GM18511 (cell line): ENCODE measurements at regions not wholly inside any gene's neighbourhood (a gene's known extent, or its start where the extent isn't known, plus 50 kb on each side); places are given as distances from the start of the nearest gene placed in this dataset.

Source experiments
- ATAC-seq: cut with Tn5 transposase; IDR thresholded peaks from one replicate; pipeline ENCODE4 v1.9.1; 2021; ENCODE audit warnings: mild to moderate bottlenecking, moderate library complexity; ENCODE audit not compliant: unreplicated experiment

GRCh38 chr2:7974936-7975335 is 706.9 kb upstream of the ID2 start:
- no peak for ATAC-seq

DNA sequence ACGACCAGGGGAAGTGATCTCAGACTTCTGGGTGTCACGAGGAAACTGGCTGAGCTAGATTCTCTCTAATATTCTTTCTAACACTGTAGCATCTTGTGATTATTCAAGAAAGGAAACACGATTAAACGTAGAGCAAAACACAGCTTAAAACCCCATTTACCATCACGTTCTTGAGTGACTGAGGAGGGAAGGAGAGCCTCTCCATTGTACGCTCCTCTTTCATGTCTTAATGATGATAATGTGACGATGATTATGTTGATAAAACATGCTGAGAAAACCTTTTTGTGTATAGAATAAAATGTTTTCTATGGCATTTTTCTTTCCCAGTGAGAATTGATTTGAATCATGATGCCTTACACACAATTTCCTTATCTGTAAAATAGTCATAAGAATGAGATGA is 705.6 kb upstream of the ID2 start:
- ATAC-seq: no peak

GRCh38 chr2:7977981-7978380 is 703.9 kb upstream of the ID2 start:
- ATAC-seq: no peak

DNA sequence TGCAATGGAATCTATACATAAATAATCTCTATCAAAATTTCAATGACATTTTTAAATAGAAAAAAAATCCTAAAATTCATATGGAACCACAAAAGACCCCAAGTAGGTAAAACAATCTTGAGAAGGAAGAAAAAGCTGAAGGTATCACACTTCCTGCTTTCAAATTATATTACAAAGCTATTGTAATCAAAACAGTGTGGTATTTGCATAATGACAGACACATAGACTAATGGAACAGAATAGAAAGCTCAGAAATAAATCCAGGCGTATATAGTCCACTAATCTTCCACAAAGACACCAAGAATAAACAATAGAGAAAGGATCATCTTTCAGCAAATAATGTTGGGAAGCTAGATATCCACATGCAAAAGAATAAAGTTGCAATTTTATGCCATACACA is 699.8 kb upstream of the ID2 start:
- no peak for ATAC-seq

DNA sequence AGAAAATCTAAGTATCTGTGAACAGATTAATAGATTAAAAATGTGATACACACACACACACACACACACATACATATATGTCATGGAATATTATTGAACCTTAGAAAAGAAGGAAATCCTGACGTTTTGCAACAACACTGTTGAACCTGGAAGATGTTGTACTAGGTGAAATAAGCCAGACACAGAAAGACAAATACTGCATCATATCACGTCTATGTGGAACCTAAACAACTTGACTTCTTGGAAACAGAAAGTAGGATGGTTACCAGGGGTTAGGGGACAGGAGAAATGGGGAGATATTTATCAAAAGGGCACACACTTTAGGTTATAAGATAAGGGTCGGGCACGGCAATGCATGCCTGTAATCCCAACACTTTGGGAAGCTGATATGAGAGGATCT is 698.4 kb upstream of the ID2 start:
- no peak for ATAC-seq

- no peak for ATAC-seq
These were observed 697.9 kb upstream of the ID2 start for GRCh38 chr2:7983912-7984311.

- ATAC-seq: peak; percentile 78
These were observed 697.0 kb upstream of the ID2 start for GRCh38 chr2:7984693-7985353.

- ATAC-seq: no peak
These were observed 695.4 kb upstream of the ID2 start for GRCh38 chr2:7986431-7986830.

DNA sequence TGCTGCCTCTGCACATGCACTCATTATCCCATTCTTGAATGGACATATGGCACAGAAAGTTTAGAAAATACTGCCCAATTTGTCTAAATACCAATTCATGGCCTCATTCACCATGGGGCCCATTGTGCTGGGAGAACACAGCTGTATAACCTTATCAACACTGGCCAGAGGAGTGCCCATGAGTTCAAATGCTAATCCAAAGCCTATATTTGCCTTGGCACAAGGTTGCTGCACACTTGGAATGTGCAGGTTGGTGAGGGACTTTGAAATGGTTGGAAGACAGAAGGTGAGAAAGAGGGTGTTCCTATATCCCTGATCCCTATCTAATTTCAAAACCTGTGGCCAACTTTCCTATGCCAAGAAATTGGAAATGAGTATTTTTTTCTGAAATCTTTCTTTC is 693.9 kb upstream of the ID2 start:
- no peak for ATAC-seq

DNA sequence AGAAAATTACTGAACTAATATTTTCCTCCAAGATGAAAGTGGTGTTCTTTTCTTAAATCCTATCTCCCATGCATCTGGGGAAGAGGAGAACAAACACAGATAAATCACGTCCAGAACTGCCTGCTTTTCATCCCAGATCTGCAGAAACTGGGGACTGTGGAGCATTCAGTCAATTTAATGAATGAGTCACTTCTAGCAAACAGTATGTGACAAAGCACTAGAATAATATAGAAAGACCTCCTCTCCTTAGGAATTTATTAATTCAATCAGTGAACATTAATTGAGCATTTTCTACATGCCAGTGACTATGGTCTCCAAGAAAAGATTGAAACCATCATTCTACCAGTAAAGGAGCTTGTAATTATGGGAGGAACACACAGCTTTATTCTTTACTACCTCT is 693.4 kb upstream of the ID2 start:
- no peak for ATAC-seq

DNA sequence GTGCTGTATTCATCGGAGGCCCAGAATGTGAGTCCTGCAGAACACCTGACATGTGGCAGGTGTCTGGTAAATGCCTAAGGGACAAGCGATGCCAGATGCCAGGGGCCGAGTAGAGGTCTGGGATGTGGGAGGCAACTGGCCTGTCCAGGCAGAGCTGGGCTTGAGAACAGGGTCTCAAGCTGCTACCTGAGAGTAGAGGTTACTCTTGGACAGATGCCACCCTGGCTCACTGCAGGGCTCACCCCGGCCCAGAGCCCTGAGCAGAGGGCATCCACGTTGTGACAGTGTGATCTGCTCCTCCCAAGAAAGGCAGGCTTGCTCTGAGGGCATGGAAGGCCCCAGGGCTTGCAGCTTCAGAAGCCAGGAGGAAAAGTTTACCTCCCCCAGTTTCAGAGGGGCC is 692.0 kb upstream of the ID2 start:
- ATAC-seq: no peak

DNA sequence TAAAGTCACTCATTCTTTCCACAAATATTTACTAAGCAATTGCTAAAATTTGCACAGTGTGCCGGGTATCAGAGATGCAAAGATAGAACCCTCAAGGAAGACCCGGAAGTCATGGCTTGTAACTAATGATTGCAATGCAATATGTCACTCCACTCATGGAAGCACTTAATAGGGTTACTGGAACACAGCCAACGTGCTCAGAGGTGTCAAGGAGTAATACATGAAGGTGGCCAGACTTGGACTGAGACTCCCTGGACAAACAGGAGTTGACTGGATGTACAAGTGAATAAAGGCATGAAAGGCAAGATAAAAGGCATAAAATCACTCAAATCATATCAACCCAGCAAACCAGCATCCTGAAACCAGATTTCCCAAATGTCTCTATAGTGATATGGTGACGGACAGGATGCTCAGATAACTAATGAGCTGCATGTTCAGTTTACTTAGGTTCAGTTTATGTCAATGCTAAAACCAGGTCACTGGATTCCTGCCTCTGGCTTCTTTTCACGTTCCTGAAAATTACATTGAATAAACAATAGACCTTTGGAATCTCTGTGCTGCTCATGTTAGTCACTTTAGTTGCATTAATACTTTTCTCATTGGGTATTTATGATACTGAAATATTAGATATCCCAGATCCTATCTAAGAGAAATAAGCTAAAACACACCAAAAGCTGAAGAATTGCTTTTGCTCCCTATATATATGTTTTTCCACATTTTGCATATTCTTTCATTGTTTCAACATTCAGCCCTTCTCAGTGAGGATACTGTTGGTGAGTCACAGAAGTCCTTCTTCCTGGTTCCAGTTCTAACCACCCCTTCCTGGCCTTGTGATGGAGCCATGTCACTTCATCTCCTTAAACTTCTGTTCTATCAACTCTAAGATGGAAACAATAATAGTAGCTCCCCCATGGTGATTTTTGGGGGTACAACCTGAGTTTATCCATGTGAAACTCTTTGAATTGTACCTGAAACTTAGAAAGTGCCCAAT is 688.9 kb upstream of the ID2 start:
- ATAC-seq: no peak

DNA sequence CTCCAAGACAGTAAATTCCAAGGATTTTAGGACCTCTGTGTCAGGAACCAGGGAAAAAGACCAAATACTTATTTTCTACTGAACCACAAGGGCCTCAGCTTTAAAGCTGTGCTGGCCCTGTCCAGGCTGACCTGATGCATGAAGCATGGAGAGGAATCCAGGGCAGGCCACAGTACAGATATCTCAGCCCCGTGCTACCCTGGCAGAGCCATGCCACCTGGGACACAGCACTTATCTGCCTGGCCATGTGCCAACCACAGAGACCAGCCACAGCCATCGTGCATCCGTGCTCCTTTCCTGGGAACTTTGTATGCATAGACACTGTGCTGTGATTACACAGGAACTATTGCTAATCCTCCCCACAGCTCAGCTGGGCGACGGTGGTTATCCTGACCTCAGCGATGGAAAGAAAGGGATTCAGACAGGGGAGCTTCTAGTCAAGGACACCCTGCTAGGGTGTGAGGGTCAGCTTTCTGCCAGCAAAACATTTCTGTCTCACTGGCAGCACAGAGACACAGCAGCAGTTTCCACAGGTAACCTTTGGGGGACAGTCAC is 687.4 kb upstream of the ID2 start:
- no peak for ATAC-seq

- peak; percentile 48 for ATAC-seq
These were observed 684.6 kb upstream of the ID2 start for GRCh38 chr2:7997279-7997678.

- ATAC-seq: no peak
These were observed 682.0 kb upstream of the ID2 start for GRCh38 chr2:7999683-8000476.

GRCh38 chr2:8000870-8001269 is 681.0 kb upstream of the ID2 start:
- no peak for ATAC-seq

- peak; percentile 64 for ATAC-seq
These were observed 679.0 kb upstream of the ID2 start for GRCh38 chr2:8002765-8003393.

- ATAC-seq: no peak
These were observed 678.3 kb upstream of the ID2 start for GRCh38 chr2:8003462-8004075.

DNA sequence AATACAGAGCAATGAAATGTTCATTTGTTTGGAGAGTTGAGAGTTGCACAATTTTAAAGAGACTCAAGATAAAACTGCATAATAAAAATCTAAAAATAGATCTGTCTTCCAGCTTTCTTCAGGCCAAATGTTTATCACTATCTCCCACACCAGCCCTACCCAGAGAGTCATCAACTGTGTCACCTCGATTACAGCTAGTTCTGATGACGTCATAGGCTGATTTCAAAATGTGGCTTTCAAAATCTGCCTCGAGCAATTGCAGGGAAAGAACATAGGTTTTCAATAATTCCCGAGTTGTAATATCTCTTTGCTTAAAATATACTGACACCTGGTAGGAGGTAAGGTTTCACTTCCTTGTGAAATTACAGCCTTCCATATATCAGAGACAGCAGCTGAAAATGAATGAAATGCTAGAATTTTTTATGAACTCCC is 677.6 kb upstream of the ID2 start:
- no peak for ATAC-seq

DNA sequence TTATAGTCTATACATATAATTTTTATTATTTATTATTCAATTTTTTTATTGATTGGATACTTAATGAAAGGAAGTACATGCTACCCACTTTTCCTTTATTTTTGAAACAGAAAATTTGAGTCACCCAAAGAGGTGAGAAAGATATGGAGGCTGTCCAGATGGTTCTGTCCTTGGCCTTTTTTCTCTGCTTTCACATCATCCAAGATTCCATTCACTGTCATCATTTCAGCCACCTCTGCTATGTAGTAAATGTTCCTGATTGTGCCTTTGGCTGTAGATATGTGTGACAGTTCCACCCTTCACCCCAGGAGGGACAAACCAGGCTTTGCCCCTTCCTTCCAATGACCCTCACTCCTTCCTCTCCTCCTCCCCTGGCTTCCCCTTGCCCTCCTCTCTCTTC is 675.7 kb upstream of the ID2 start:
- ATAC-seq: no peak
